AG10803 (cell line): ENCODE measurements at regions not wholly inside any gene's neighbourhood (a gene's known extent, or its start where the extent isn't known, plus 50 kb on each side); places are given as distances from the start of the nearest gene placed in this dataset.

Experiments used
- DNase-seq: peaks from one replicate; pipeline ENCODE4 v3.0.0; 2010; ENCODE audit warnings: low read depth
- H3K4me3 ChIP-seq: 2 replicates; pipeline ENCODE4 v1.5.1; 2011; ENCODE audit warnings: mild to moderate bottlenecking, low read length, control low read depth
- TF ChIP-seq, protein P1 (sequence below): conservative IDR thresholded peaks from 2 replicates; pipeline ENCODE4 v1.5.1; 2011; ENCODE audit warnings: mild to moderate bottlenecking, low read length, control low read depth, inconsistent platforms

DNA sequence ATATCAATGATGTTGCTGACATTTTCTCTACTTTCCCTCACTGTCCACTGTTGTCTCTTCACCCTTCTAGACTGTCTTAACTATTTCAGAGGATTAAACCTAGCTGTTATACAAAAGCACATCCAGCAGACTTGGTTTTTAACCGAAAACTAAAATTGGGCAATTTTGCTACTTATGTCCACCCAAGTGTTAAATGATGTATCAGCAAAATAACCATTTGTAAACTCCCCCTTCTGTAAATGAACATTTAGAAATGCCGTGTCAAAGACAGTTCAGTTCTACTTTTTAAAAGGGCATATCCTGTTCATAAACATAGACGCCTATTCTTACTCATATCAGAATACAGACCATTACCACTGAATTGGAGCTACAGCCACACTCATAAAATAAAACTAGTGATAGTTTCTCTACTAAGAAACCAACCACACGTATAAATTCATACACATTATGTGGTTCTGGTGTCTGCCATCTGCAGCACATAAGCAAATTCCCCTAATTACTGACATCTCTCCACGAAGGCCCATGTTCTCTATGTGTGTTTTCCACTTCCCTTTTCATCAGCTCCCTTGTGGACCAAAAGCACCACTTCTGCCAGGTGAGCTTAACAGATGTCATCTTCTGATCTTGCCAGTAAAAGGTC is 1091.8 kb downstream of the PCDH9 start:
- H3K4me3 ChIP-seq = no peak overlapping the region
- TF ChIP-seq, protein P1, sequence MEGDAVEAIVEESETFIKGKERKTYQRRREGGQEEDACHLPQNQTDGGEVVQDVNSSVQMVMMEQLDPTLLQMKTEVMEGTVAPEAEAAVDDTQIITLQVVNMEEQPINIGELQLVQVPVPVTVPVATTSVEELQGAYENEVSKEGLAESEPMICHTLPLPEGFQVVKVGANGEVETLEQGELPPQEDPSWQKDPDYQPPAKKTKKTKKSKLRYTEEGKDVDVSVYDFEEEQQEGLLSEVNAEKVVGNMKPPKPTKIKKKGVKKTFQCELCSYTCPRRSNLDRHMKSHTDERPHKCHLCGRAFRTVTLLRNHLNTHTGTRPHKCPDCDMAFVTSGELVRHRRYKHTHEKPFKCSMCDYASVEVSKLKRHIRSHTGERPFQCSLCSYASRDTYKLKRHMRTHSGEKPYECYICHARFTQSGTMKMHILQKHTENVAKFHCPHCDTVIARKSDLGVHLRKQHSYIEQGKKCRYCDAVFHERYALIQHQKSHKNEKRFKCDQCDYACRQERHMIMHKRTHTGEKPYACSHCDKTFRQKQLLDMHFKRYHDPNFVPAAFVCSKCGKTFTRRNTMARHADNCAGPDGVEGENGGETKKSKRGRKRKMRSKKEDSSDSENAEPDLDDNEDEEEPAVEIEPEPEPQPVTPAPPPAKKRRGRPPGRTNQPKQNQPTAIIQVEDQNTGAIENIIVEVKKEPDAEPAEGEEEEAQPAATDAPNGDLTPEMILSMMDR = no peak
- no peak for DNase-seq

DNA sequence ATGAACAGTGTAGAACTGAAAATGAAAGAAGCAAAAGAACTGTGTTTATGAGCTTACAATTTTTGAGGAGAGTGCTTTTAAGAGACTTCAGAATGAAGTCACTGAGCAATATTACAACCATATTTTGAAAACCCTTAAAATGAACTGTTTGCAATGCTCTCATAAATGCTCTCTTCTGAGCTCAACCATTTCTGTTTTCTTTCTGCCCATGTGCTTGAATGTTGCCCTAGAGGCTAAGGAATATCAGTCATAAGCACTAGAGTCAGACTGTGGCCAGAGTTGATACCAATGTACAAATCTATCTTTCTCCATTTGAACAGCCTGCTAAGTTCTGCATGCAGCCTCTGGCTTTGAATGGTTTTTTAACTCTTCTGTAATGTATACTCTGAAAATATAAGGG is 1092.8 kb downstream of the PCDH9 start:
- TF ChIP-seq, protein P1 = no peak
- no peak for DNase-seq
- H3K4me3 ChIP-seq = no peak overlapping the region

DNA sequence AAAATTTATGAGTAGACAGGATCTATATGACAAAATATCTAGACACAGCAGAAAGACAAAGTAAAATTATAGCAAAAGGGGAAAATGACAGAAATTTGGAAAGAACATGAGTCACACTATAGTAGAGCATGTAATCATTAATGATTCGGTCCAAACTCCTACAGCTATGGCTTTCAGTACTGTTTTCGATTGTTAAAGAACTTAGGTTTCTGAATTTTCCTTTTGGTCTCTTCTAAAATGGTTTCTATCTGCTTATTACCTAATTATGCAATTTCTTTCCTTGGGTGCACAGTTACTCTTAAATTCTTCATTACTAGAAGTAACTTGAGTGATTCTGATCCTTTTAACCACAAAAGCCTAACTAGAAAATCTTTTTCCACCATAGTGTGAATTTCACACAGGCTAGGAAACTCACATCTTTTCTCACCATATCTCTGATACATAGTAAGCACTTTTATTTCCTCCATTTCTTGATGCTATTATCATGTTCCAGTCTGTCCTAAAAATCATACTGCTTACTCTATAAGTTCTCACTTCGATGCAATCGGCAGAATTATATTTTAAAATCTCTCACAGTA is 1101.4 kb downstream of the PCDH9 start:
- H3K4me3 ChIP-seq = no peak overlapping the region
- TF ChIP-seq, protein P1 = no peak
- DNase-seq = no peak

DNA sequence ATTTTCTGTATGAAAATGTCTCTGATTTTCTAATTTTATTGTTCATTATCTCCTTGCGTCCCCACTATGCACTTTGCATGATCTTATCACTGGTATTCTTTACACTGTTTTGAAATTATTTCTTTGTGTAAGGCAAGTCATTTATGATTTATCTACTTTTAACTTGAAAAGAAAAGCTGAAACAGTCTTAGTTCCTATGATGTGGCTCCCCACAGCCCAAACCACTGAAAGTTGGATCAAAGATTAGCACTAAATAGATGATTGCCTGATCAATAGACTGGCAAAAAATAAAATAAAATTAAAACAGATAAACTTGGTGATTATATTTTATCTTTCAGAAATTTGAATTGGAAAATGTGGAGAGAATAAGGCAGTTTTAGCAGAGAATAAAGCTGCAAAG is 1101.9 kb downstream of the PCDH9 start:
- DNase-seq = no peak
- H3K4me3 ChIP-seq = no peak overlapping the region
- TF ChIP-seq, protein P1 = no peak

DNA sequence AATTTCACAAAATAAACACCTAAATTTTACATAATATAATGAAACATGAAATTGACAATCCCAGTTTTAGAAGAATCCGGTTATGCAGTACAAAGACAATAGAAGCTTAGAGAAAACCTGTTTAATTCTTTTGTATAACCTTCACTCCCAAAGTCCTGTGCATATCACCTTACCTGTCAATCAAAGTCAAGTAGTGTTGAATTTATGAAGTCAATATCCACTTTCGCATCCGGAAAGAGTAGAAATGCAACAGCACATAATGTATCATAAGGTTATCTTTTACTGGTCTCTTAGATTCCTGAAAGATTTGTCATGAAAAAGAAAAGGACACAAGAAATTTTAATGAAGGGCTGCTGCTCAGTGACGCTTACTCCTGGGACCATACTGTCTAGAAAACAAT is 1112.6 kb downstream of the PCDH9 start:
- no peak for DNase-seq
- TF ChIP-seq, protein P1 = no peak
- no peak overlapping the region for H3K4me3 ChIP-seq

DNA sequence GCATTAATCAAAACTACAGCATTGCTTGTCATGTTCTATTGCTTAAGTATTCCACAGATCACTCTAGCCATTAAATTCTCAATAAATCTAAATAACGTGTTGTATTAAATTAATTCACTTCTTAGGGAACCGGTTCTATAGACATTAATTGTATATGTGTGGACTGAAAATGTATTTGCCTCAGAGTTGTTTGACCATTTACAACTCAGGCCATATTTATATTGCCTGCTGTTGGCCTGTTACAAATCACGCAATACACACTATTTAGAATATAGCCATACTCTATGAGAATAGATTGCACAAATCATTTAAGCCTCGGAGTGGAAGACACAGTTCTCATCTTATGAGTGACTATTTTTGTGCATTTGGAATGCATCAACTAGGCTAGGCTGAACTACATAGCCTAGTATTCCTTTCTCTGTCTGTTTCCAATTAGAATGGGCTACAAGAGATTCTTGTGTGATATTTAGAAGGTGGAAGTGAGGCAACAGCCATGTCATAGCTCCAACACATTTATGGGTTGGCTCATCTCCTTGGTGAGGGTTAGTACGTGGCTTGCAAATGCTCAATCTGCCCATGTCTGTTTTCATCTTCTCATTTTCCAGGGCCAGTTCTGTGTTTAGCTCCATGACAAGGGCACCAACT is 1116.1 kb downstream of the PCDH9 start:
- H3K4me3 ChIP-seq = no peak overlapping the region
- DNase-seq = peak; percentile 80
- TF ChIP-seq, protein P1 = no peak

DNA sequence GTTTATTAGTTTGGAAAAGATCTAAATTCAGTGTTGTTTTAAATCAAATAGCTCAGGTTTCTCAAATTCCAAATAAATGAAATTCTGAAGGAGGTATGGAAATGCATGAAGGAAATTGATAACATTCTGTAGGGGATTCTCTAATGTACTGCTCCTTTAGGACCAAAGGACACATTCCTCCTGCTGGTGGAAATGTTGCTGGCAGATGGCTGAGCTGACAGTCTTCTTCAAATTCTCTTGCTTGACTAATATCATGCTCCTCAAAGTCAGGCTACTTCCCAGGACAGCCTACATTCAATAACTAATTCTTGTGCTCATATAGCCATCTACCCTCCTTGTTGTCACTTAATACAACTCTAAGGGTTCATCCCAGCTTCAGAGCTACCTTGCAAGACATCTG is 1118.5 kb downstream of the PCDH9 start:
- DNase-seq = no peak
- no peak overlapping the region for H3K4me3 ChIP-seq
- TF ChIP-seq, protein P1 = no peak
